LNCaP clone FGC (cell line): ENCODE measurements at regions not wholly inside any gene's neighbourhood (a gene's known extent, or its start where the extent isn't known, plus 50 kb on each side); places are given as distances from the start of the nearest gene placed in this dataset.

Experiments used
- DNase-seq: peaks from one replicate; pipeline ENCODE4 v3.0.0-alpha.2; 2011; ENCODE audit warnings: low read depth
- H3K4me3 ChIP-seq: 2 replicates; pipeline ENCODE4 v1.5.1; 2011; ENCODE audit warnings: mild to moderate bottlenecking, low read depth, low read length, control low read depth
- TF ChIP-seq, protein P1 (sequence below): IDR thresholded peaks from 2 replicates; pipeline ENCODE4 v1.5.1; 2012; ENCODE audit warnings: mild to moderate bottlenecking; ENCODE audit not compliant: control insufficient read depth, insufficient read depth; ENCODE audit errors: extremely low read depth

DNA sequence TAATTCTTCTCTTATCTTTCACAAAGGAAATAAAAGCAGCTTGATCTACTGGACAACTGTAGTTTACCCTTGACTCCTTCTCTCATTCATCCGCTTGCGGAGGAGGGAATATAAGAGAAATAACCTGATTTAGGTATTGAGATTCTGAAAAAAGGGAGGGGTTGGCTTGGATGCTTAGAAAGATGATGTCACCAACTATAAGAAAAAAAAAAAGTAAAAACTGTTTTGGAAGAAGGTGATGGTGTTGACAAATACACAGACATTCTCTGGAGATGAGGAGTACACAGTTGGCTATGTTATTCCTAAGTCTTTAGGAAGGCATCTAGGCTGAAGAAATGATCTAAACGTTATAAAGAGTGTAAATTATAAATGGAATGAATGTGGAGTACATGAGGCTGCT lies 103.3 kb downstream of the TMEM114 start:
- H3K4me3 ChIP-seq = no peak overlapping the region
- no peak for DNase-seq
- TF ChIP-seq, protein P1, sequence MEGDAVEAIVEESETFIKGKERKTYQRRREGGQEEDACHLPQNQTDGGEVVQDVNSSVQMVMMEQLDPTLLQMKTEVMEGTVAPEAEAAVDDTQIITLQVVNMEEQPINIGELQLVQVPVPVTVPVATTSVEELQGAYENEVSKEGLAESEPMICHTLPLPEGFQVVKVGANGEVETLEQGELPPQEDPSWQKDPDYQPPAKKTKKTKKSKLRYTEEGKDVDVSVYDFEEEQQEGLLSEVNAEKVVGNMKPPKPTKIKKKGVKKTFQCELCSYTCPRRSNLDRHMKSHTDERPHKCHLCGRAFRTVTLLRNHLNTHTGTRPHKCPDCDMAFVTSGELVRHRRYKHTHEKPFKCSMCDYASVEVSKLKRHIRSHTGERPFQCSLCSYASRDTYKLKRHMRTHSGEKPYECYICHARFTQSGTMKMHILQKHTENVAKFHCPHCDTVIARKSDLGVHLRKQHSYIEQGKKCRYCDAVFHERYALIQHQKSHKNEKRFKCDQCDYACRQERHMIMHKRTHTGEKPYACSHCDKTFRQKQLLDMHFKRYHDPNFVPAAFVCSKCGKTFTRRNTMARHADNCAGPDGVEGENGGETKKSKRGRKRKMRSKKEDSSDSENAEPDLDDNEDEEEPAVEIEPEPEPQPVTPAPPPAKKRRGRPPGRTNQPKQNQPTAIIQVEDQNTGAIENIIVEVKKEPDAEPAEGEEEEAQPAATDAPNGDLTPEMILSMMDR = no peak

DNA sequence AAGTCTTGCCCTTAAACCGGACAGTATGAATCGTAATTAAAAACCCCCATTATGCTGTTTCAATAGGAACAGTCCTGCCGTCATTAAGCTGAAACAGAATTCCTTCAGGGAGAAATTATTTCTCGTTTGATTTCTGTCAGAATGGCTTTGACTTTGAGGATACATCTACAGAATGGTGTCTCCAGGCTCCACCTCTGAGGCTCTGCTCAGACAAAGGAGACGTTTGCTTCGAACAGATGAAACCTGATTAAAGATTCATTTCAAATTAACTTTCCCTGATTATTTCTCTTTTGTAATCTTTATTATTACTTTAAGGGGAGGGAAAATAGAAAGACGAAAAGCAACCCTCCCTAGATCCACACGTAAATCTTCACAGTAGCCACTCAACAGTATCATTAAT lies 106.9 kb downstream of the TMEM114 start:
- DNase-seq = no peak
- TF ChIP-seq, protein P1 = no peak
- H3K4me3 ChIP-seq = no peak overlapping the region

DNA sequence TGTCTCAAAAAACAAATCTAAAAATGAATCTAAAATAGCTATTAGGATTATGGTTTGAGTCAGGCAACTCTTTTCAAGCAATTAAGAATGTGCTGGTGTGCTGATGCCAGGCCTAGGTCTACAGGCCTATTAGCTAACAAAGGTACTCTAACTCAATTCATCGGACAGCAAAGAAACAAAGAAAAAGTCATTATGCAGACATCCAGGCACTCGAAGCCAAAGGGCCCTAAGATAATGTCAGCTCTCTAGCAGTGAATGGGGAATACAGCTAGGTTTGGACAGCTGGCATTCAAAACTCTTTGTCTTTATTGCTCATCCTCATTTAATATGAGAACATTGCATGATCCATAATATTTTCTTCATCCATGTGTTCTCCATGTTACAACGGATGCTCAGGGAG lies 108.5 kb downstream of the TMEM114 start:
- DNase-seq = no peak
- no peak overlapping the region for H3K4me3 ChIP-seq
- TF ChIP-seq, protein P1 = no peak

DNA sequence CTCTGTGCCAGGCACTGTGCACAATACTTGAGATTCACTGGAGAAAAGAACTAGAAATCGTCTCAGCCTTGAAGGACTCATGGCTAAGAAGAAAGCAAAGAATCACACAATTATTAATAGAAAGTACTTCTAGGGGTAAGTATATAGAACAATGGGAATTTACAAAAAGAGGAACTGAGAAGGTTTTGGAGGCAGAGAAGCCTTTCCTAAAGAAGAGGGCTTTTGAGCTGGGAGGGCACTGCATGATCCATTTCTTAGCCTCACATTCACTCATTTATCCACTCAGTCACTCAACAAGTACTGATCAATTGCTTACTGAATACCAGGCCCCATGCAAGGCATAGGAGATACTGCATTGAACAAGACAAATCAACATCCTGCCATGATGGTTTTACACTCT lies 113.5 kb downstream of the TMEM114 start:
- TF ChIP-seq, protein P1 = no peak
- DNase-seq = no peak
- no peak overlapping the region for H3K4me3 ChIP-seq

DNA sequence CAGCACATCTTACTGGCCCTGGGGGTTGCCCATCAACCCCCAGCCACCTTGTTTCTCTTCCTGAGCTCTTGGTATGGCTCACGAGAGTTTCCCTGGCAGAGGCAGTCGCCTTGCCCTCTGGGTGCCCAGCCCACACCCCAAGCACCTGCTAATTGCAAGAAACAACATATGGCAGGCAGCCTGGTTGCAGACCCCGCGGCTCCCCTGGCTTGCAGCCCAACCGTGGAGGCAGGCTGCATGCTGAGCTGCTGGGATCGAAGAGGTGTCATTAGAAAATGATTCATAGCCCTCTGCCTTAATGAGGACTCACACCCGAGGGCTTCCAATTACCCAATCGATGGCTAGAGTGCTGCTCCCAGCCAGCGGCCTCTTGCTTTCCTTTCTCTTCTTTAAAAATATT lies 115.7 kb downstream of the TMEM114 start:
- TF ChIP-seq, protein P1 = no peak
- no peak overlapping the region for H3K4me3 ChIP-seq
- DNase-seq = no peak

DNA sequence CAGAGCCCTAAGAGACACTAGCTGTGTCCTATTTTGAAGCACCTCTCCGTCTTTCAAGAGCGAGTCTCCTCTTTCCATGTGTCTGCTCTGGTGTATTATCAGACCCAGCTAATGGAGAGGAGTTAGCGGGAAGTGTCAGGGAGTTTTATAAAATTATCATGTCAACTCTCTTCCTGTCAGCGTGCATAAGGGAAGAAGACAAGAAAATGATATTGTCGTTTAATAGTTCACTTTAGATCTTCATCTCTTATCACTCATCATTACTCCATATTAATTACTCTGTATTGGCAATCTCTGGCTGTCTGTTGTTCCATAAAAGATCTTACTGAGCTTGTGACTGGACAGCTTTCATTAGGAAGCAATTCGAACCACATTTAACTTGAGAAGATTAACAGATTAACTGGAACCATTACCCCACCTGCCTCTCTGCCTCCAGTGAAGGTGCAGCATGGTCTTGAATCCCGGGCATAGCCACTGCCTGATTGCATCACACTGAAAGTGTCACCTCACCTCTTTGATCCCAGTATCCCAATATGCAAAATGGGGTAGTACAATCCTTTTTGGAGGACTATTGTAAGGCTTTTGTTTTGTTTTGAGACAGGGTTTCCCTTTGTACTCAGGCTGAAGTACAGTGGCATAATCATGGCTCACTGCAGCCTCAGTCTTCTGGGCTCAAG lies 121.1 kb downstream of the TMEM114 start:
- TF ChIP-seq, protein P1 = no peak
- H3K4me3 ChIP-seq = no peak overlapping the region
- DNase-seq = no peak

DNA sequence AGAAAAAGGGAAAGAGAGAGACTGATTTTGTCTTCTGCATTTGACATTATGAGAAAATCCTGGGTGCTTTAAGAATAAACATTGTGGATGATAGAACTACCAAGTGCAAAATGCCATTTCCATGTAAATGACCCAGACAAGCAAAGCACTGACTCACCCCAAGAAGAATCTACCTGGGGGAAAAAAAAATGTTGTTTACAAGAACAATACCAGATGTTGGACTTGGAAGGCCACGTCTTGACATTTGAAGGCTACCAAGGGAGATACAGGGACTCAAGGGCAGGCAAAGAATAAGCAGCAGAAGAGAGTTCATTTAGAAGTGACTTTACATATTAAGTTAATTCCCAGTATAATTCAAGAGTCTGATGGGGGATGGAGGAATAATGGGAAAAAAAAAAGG lies 125.3 kb downstream of the TMEM114 start:
- TF ChIP-seq, protein P1 = no peak
- DNase-seq = no peak
- H3K4me3 ChIP-seq = no peak overlapping the region
